ENCODE measurements at regions not wholly inside any gene's neighbourhood (a gene's known extent, or its start where the extent isn't known, plus 50 kb on each side); places are given as distances from the start of the nearest gene placed in this dataset.

DNA sequence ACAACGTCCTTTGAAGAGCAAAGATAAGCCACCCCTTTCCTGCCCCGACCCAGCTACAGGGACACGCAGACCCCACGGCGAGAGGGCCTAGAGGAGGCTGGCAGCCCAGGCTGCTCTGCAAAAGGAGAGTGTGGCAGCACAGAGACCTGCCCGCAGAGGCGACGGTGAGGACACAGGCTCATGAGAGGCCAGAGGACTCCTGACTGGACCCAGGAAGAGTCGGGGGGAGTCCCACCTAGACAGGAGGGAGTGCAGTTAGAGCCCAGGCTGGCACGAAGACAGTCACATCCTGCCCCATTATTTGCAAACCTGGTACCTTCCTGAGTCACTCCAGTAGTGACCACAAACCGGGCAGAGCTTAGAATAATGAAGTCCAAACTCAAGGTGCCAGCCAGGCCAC lies 227.7 kb upstream of the CDH4 start:
- TF ChIP-seq, protein P1, sequence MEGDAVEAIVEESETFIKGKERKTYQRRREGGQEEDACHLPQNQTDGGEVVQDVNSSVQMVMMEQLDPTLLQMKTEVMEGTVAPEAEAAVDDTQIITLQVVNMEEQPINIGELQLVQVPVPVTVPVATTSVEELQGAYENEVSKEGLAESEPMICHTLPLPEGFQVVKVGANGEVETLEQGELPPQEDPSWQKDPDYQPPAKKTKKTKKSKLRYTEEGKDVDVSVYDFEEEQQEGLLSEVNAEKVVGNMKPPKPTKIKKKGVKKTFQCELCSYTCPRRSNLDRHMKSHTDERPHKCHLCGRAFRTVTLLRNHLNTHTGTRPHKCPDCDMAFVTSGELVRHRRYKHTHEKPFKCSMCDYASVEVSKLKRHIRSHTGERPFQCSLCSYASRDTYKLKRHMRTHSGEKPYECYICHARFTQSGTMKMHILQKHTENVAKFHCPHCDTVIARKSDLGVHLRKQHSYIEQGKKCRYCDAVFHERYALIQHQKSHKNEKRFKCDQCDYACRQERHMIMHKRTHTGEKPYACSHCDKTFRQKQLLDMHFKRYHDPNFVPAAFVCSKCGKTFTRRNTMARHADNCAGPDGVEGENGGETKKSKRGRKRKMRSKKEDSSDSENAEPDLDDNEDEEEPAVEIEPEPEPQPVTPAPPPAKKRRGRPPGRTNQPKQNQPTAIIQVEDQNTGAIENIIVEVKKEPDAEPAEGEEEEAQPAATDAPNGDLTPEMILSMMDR (IDR thresholded peaks at IDR 0.05), result no peak
- TF ChIP-seq POLR2A (IDR thresholded peaks at IDR 0.05; ENCODE audit: low read length), result no peak
- TF ChIP-seq, protein P2, sequence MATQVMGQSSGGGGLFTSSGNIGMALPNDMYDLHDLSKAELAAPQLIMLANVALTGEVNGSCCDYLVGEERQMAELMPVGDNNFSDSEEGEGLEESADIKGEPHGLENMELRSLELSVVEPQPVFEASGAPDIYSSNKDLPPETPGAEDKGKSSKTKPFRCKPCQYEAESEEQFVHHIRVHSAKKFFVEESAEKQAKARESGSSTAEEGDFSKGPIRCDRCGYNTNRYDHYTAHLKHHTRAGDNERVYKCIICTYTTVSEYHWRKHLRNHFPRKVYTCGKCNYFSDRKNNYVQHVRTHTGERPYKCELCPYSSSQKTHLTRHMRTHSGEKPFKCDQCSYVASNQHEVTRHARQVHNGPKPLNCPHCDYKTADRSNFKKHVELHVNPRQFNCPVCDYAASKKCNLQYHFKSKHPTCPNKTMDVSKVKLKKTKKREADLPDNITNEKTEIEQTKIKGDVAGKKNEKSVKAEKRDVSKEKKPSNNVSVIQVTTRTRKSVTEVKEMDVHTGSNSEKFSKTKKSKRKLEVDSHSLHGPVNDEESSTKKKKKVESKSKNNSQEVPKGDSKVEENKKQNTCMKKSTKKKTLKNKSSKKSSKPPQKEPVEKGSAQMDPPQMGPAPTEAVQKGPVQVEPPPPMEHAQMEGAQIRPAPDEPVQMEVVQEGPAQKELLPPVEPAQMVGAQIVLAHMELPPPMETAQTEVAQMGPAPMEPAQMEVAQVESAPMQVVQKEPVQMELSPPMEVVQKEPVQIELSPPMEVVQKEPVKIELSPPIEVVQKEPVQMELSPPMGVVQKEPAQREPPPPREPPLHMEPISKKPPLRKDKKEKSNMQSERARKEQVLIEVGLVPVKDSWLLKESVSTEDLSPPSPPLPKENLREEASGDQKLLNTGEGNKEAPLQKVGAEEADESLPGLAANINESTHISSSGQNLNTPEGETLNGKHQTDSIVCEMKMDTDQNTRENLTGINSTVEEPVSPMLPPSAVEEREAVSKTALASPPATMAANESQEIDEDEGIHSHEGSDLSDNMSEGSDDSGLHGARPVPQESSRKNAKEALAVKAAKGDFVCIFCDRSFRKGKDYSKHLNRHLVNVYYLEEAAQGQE (IDR thresholded peaks at IDR 0.05), result no peak
- TF ChIP-seq RFX5 (IDR thresholded peaks at IDR 0.05), result no peak
- TF ChIP-seq KDM1A (IDR thresholded peaks at IDR 0.05; ENCODE audit: low read depth), result no peak
- TF ChIP-seq, protein P3, sequence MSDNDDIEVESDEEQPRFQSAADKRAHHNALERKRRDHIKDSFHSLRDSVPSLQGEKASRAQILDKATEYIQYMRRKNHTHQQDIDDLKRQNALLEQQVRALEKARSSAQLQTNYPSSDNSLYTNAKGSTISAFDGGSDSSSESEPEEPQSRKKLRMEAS (IDR thresholded peaks at IDR 0.05), result no peak
- no peak for TF ChIP-seq NR3C1 (IDR thresholded peaks at IDR 0.05)
- TF ChIP-seq CEBPB (IDR thresholded peaks at IDR 0.05), result no peak
- no peak for TF ChIP-seq EHF (CRISPR knock-in tag; IDR thresholded peaks at IDR 0.05)
- no peak for TF ChIP-seq RAD21 (conservative IDR thresholded peaks at IDR 0.05 in 1 of 2, IDR thresholded peaks at IDR 0.05 in 1 of 2)
- TF ChIP-seq CBX8 (IDR thresholded peaks at IDR 0.05), result no peak
- TF ChIP-seq GATA3 (IDR thresholded peaks at IDR 0.05; ENCODE audit: borderline replicate concordance), result no peak
